NCI-H82 (cell line): ENCODE measurements at regions not wholly inside any gene's neighbourhood (a gene's known extent, or its start where the extent isn't known, plus 50 kb on each side); places are given as distances from the start of the nearest gene placed in this dataset.
"Not testable (repeated sequence)": the region's sequence is repeated elsewhere in the genome, so short reads cannot be mapped to it uniquely, and the experiment has no call there.

Experiments used
- DNase-seq: peaks from one replicate; lab custom pipeline; 2025; lab: John Stamatoyannopoulos, UW

DNA sequence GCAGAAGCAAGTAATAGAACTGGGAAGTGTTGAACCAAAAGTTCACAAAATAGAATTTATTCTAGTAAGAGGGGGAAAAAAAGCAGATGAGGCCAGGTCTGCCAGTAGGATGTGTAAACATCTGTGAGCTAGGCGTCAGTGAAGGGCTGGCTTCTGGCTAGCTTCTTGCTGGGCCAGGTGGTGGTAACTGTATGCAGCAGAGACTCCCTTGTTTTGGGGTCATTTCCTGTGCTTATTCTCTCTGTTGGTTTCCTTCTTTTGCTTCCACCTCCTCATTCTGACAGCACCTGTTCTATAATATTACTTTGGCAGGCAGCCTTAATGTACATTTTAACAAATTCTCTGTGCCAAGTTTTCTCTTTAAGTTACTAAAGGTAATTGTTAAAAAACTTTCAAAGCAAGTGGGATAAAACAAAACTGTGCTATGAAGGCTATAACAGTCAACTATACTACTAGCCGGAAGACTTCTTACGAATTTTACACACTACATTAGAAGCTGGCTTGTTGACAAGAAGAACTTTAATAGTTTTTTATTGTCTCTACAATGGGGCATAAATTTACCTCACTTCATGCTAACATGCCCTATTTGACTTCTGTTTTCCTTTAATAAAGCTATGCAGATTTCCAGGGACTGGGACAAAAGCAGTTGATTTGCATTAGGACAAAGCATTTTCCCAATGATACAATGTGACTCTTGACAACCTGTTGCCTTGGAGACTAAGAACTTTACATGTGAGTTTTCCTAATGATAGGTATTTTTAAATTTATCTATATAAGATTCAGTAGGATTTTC, 318.8 kb upstream of the NAALADL2 start:
- no peak for DNase-seq

DNA sequence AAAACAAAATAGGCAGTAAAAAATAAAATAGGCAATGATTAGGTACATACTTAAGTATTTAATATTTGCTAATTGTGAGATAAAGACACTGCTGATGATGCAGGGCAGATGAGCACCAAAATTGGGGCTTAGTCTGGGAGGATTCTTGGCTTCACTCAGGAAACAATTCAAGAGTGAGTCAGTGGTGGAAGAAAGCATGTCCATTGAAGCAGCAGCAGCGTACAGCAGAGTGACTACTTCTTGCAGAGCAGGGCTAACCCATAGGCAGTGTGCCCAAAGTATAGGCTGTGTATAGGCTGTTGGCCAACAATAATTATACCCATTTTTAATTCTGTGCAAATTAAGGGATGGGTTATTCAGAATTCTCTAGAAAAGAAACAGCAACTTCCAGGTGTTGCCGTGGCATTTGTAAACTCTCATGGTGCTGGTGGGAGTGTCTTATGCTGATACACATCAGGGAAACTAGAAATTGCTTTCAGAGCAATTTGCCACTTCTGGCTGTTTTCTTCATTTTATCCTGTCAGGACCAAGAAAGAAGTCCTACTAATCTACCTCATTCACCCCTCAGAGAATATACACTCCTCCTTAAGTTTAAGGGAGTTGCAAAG, 317.3 kb upstream of the NAALADL2 start:
- no peak for DNase-seq

DNA sequence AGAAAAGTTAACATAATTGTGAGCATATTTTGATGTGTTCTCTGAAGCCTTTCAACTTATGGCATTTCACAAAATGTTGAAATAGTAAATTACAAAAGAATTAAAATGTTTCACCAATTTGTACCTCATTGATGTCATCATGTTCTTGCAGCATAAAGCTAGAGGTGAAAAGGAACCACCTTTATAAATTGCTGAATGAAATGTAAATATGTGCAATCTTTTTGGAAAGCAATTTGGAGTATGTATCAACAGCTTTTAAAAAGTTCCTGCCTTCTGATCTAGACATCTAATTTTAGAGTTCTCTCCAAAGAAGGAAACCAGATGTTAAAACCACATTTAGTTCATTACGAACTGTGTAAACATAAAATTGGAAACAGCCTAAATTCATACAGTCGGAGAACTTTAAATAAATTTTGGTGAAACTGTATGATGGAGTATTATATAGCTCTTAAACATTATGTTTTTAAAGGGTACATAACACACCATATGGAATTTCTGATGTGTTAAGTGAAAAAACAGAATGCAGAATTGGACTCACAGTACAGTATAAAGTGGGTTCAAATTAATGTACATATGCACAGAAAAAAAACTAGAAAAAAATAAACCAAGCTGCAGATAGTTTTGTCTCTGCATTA, 311.2 kb upstream of the NAALADL2 start:
- no peak for DNase-seq

DNA sequence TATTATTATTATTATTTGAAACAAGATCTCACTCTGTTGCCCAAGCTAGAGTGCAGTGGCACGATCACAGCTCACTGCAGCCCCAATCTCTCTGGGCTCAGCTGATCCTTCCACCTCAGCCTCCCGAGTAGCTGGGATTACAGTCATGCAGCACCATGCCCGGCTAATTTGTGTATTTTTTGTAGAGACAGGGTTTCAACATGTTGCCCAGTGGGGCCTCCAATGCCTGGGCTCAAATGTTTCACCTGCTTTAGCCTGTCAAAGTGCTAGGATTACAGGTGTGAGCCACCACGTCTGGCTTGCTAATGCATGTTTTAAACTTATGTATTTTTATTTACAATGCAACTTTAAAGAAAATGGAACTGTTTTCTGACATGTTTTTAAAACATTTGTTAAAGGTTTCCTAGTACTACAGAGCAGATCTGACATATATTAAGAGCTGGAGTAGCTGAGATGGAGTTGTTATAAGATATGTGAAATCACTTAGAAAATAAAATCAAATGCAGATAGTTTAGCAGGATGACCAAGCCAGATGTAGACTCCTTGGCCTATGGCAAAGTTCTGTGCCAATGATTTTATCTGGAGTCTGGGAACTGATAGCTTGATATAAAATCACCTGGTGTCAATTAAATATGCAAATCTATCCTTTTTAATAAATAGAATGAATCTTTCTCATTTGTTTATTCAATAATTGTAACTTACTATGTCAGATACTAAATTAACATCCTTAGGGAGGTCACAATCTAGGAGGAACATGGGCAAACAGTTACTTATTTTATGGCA, 310.1 kb upstream of the NAALADL2 start:
- no peak for DNase-seq

DNA sequence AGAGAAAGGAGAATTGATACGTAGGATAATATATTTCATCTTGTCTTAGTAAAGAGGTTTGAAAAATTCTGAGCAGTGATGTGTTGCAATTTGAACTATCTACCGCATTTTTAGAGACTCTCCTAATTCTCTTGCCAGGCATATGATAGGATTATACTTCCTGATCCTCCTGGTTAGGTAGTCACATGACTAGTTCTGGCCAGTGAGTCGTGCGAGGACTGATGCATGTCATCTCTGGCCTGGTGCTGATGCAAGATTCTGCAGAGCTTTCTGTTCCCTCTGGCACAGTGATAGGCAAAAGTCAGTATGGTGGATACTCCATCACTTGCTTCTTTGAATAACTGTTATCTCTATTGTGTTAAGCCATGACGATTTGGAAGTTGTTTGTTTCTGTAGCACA, 277.6 kb upstream of the NAALADL2 start:
- DNase-seq: peak; percentile 27

DNA sequence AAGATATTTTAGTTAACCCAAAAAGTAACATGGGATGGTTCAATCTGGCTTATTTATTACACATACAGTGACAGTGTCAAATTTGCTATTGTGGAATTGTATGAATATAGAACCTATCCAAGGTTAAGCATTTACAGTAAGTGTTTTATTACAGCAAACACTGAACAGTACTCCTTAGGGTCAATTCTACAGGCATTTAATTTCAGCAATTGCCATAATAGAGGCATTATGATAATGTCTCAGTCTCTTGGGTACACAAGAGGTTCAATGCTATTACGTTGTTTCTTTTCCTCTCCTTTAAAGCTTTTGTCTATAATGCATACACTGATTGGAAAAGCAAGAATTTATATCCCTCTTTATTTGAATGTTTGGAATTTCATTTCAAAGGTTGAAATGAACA, 275.7 kb upstream of the NAALADL2 start:
- no peak for DNase-seq

DNA sequence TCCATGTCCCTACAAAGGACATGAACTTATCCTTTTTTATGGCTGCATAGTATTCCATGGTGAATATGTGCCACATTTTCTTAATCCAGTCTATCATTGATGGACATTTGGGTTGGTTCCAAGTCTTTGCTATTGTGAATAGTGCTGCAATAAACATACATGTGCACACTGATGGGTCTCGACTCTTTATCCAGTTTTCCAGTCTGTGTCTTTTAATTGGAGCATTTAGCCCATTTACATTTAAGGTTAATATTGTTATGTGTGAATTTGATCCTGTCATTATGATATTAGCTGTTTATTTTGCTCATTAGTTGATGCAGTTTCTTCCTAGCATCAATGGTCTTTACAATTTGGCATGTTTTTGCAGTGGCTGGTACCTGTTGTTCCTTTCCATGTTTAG, 272.0 kb upstream of the NAALADL2 start:
- not testable (repeated sequence) for DNase-seq

DNA sequence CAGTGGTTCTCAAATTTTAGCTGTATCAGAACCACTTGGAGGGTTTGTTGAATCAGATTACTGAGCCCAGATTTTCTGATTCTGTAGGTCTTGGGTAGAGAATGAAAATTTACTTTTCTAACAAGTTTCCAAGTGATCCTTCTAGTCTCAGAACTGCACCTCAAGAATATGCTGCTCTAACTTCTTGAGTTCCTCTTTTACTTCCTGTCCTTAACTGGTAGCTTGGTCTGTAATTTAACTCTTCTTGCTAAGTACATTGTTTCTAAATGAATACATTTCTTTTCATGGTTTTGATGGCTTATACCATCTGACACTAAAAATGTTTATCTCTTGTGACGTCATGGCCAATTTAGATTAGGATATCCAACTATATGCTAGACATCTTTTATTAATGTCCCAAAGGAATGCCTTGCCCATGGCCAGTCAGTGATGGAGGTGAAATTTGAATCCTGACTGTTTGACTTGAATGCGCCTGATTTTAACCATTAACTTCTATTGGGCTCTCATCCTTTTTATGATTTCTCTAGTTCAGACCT, 262.6 kb upstream of the NAALADL2 start:
- no peak for DNase-seq

DNA sequence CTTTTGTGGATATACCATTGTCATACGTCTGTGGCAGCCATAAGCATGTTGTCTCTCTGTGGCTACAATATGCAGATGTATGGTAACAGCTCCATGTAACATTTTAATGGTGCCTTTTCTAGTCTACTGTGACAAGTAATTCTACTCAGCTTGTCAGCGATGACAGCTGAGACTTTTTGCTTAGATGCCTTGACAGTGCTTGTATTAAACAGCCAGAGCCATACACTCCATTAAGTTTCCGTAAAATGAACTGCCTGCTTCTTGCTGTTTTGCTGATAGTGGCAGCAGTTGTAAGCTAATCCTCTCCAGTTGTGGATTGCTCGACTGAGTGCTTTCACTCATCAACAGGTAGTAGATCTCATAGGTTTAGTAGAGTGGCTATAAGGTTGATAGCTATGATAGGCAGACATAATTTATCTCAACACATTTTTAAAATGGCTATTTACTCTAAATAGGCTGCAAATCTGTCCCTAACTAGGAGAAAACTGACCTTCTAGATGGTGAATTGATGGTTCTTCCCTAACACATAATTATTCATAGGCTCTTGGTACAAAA, 260.2 kb upstream of the NAALADL2 start:
- no peak for DNase-seq

DNA sequence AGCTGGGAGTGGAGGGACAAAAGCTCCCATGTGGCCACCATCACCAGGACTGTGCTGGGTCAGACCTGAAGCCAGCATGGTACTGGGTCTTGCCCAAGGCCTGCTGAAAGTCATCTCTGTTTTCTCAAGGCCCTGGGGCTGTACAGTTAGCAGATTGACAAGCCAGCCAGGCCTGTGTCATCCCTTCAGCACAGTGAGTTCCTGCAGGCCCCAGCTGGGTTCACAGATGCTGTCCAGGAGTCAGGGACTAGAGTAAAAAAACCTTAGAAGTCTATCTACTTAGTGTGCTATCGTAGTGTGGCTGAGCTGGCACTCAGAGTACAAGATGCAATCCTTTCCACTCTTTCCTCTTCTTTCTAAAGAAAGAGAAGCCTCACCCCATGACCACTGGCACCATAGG, 246.0 kb upstream of the NAALADL2 start:
- DNase-seq: no peak

DNA sequence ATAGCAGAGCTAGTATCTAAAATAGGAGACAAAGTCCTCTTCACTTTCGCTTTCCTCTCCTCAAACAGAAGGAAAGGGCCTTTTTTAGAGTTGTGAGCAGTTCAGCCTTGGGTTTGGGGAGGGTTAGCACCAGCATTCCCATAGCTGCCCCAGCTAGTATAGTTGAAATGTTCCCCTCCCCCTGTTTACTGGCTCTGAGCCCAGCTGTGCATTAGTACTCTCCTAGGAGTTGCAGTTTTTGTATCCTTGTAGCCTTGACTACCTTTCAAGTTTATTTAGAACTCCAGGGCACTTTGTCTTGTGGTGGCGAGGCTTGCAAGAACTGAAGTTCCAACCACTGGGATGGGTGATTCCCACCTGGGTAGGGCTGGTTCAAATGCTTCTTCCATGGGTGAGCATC, 245.1 kb upstream of the NAALADL2 start:
- DNase-seq: peak; percentile 6

DNA sequence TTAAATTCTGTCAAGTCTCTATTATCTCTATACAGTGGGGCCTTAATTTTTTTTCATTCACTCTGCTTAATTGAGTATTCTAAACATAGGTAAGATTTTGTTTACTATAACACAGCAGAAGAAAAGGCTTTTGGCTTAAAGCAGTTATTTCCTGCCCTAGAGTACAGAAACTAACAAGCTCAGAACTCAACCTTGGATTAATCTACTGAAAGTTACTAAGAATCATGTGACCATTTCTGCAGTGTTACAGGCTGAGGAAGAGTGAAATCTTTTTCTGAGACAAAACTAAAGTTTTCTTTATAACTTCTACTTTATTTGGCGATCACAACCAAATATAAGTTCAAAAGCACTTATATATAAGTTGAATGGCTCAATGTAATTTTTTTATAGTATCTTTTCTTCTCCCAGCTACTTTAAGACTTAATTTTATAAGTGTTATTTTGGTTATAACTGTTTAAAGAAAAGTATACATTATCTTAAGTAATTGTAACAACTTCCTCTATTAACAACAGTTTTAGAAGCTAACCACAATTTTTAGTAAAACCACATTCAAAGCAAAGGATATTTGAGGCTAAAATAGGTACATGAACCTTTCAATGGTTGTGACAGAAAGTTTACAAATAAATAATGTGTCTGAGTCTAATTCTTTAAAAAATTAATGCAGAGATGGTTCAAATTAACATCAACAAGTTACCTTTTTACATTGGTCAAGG, 240.6 kb upstream of the NAALADL2 start:
- peak; percentile 10 for DNase-seq

DNA sequence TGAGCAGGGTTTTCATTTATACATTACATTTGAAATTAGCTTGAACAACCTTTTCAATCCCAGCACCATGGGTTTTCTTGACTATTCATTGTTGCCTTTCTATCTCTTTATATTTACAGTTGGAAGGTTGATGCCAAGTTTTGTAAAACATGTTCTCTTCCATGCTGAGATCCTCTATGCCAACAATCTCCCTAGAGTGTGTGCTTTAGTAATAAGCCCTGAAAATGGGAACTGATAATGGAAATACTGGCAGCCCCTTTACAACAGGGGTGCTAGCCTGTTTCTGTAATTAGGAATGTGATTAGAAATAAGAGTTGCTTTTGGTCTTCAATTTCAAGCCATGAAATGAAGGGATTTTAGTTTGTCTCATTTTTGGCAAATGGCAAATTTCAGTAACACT, 239.9 kb upstream of the NAALADL2 start:
- no peak for DNase-seq

DNA sequence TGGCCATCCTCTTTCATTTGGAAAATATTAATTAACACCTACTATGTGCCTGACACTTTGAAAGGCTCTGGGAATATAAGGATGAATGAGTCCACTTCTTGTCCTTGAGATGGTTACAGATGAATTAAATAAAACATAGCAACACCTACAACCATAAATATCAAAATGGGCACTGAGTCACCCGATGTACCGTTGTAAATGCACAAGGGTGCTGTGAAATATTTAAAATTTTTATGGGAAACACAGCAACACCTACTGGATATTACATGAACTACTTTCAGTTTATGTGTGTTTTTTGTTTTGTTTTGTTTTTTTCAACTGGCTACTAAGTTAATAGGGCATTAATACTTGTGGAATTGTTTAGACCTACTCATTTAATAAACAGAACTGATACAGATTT, 239.0 kb upstream of the NAALADL2 start:
- DNase-seq: peak; percentile 12

DNA sequence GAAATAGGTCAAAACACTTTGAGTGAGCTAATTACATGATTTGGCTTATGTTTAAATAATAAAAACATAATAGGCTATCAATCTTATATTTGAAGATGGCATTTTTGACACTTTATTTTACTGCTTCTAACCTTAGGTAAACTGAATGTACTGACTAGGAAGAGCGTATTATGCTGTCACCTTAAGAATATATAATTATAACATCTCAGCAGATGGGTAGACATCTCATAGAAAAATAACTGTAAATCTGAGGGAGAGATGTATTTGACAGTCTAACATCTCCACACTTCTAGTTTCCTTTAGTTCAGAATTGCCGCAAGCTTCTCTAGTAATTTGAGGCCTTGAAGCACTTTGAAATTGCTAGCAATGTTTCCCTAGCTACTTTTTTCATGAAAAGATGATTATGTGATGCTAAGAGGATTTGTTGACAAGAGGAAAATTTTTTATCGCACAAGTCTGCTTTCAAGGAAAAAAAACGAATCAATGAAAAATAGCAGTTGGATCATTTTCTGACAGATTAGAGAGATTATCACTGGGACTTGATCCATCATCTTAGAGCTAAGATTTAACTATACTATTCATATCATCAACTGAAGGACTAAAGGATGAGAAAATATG, 238.2 kb upstream of the NAALADL2 start:
- DNase-seq: no peak

DNA sequence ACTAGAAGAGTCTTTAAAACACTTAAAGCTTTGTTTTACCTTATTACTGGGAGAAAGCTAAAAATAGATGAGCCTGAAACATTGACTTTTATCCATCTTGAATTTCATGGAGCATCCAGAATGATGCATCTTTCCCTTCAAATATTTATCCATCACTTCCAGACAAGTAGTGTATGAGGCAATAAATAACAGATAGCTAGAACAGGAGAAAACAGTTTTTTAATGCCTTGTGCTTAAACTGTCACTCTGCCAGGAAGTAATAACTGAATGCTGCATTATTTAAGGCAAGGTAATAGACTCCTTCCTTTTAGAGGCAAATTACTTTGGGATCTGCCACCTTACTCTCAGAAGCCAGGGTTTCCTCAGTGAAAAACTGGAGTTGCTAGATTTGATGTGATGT, 225.8 kb upstream of the NAALADL2 start:
- DNase-seq: no peak

DNA sequence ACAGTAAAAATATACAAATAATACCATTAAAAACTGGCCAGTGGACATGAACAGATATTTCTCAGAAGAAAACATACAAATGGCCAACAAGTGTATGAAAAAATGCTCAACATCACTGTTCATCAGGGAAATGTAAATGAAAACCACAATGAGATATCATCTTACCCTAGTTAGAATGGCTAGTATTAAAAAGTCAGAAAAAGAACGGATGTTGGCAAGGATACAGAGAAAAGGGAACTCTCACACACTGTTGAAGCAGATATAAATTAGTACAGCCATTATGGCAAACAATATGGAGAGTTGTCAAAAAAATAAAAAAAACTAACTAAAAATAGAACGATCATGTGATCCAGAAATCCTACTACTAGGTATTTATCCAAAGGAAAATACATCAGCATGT, 222.7 kb upstream of the NAALADL2 start:
- no peak for DNase-seq

DNA sequence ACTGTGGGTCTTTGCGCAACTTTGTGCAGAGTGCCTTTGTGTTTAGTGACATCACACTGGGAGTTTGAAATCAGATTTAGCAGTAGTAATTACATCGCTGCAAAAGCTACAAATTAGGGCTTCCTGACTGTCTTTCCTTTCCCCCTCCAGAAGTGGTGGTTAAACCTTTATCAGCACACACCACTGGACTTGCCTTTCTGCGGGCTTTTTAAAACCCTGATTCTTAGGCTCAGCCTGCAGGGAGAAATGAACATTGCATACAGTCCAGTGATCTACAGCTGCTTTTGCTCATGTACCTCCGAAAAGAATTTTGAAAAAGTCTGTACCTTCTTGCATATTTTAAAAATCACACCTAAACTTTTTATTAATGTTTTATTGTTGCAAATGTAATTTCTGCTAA, 219.7 kb upstream of the NAALADL2 start:
- no peak for DNase-seq

DNA sequence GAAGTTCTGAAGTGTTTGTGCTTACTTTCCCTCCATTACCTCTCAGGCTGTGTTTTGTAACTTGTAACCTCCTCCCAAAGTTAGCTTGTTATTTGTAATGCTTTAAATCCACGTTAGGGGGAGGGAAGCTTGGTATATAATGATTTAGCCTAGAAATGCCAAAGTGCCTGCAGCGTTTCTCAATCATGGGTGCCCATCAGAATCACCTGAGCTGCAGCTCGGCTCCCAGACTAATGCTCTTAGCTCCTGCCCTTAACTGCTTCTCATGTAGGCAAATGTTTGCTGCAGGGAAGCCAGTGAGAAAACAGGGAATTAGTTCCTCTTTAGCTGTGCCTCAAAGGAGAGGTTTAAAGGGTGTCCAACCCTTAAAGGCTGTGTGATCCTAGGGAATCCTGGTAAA, 219.2 kb upstream of the NAALADL2 start:
- DNase-seq: no peak

DNA sequence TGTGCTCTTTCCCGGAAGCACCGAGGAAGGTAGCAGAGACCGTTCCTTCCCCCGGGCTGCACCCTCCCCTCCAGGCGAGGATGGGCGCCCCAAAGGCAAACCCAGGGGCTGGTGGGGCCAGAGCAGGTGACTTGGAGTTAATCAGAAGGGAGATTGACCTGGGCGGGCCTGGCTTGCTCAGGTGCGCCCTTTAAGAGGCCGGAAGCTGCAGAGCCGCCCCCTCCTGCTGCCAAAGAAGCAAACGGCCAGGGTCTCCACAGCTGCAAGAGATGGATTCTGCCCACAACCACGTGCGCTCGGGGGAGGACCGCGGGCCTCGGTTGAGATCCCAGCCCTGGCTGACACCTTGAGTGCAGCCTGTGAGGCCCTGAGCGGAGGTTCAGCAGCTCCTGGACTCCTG, 218.2 kb upstream of the NAALADL2 start:
- DNase-seq: no peak

DNA sequence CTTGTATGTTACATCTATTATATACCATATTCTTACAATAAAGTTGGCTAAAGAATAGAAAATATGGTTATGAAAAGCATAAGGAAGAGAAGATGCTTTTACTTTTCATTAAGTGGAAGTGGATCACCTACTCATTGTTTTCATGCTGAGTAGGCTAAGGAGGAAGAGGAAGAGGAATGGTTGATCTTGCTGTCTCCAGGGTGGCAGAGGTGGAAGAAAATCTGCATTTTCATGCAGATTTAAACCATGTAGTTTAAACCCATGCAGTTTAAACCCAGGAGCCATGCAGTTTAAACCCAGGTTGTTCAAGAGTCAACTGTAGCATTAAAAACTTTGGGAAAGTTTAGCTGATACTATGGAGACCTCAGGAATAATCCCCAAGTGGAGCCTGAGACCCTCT, 214.8 kb upstream of the NAALADL2 start:
- no peak for DNase-seq
